NCI-H82 treated with DMSO at 0.1 percent for 48 hours (cell line): ENCODE measurements at regions not wholly inside any gene's neighbourhood (a gene's known extent, or its start where the extent isn't known, plus 50 kb on each side); places are given as distances from the start of the nearest gene placed in this dataset.
"Not testable (repeated sequence)": the region's sequence is repeated elsewhere in the genome, so short reads cannot be mapped to it uniquely, and the experiment has no call there.

Experiments used
- DNase-seq: peaks from one replicate; lab custom pipeline; 2025; ENCODE audit not compliant: unreplicated experiment; lab: John Stamatoyannopoulos, UW

DNA sequence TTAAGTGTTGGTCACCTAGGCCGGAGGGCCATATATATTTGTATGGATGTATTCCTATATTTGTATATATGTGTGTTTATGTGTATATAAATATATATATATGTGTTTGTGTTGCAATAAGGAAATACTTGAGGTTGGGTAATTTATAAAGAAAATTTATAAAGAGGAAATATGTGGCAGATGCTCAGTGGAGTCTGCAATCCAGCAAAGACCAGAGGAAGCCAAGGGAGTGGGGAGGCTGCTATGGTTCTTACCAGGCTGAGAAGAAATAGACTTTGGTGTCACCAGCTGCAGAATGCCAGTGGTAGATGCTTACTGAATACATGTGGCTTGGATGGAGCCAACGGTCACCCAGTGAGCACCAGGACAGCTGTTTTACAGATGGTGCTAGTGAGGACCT lies 97.4 kb upstream of the ELOVL5 start:
- no peak for DNase-seq

- DNase-seq: no peak
Observed at GRCh38 chr6:53441761-53442160, 93.0 kb upstream of the ELOVL5 start.

GRCh38 chr6:53441035-53441493 lies 92.3 kb upstream of the ELOVL5 start:
- DNase-seq: no peak

DNA sequence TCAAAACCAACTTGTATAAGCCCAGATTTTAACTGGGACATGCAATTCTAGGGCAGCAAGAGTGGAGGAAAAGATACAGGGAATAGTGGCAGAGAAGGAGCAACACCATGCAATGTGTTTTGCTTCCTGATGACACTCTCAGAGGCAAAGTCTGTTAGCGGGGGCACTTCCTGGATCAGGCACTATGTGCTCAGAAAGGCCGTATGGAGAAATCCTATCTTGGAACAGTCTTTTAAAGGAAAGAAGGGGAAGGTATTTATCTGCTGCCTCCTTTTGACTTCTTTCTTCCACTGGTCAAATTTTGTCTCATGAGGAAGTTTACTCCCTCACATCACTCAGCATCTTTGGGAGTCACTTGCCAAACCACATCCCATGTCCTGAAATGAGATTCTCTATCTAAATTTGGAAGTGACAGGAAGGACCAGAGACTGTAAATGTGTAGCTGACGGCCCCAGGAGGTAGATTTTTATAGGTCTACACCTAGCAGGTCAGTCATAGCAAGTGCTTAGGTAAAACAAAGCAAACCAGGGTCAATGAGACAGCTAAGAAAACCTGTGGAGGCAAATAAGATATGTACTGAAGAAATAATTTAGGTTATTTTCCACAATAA lies 91.7 kb upstream of the ELOVL5 start:
- DNase-seq: no peak

DNA sequence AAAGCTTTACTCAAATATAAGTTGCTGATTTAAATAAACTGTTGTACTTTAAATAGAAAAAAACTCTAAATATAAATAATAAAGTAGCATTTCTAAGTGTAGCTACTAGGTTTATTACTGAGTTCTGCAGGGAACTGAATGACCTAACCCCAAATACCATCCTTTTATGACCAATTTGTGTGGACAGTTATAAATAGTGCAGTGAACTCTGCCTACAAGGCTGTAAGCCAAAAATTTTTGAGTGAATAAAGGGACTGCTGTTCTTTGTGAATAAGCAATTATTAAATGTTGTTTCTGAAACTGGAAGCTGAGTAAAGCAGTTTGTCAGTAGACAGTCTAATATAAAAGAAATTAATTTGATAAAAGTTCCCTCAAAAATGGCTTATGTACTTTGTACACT lies 90.8 kb upstream of the ELOVL5 start:
- no peak for DNase-seq

DNA sequence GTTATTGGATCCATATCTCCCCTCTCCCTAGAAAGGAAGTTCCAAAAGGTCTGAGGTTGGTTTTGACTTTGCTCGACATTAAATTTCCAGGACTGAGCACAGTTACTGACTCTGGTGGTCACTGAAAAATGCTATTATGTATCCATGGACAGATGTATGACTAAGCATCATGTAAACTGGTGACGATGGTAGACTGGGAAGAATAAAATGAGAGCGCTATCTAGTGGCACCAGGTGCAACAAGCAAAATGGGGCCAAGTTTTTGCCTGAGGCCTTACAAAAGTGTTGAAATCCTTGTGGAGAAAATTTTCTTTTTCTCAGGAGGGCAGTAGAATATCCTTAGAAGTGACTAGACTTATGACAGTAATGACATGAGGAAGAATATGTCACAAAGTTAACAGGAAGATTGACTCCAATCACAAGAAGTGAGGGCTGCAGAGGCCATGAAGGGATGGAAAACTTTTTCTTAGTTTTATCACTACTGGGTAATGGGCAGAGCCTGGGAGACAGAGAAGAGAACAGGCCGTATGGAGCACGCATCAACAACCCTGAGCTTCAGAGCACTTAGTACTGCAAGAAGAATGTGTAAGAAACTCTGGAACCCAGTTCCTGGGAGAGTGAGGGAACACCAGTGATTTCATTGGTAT lies 88.9 kb upstream of the ELOVL5 start:
- DNase-seq: peak; percentile 38

GRCh38 chr6:53436526-53437303 lies 88.0 kb upstream of the ELOVL5 start:
- DNase-seq: no peak

GRCh38 chr6:53433951-53434285 lies 85.2 kb upstream of the ELOVL5 start:
- DNase-seq: no peak

- DNase-seq: peak; percentile 73
Observed at GRCh38 chr6:53433261-53433950, 84.7 kb upstream of the ELOVL5 start.

GRCh38 chr6:53432318-53433161 lies 83.8 kb upstream of the ELOVL5 start:
- peak; percentile 52 for DNase-seq

DNA sequence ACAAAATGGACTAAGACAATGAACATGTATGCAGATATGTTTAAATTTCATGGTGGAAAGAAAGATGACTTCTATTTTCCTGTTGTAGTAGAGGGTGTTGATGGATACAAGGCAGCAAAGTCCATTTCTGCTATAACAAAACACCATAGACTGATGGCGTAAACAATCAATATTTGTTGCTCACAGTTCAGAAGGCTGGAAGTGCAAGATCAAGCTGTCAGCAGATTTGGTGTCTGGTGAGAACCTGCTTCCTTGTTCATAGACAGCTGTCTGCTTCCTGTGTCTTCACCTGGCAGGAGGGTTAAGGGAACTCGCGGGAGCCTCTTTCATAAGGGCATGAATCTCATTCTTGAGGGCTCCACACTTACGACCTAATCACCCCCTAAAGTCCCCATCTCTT lies 83.0 kb upstream of the ELOVL5 start:
- no peak for DNase-seq

DNA sequence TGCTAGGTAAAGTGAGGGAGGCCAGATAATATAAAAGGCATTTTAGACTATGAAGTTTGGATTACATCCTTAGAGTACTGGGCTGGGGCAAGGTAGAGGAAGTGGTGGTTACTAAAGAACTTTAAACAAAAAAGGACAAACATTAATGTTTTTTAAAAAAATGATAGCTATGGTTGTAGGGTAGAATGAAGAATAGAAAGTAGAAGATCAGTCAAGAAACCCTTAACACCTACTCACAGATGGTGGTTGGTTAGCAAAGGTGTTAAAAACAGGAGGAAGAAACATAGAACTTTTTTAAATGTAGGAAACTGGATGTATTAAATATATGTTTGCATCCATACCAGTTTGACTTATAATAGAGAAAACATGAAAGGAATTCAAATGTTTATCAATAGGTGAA lies 80.7 kb upstream of the ELOVL5 start:
- no peak for DNase-seq

- DNase-seq: no peak
Observed at GRCh38 chr6:53428886-53429285, 80.1 kb upstream of the ELOVL5 start.

GRCh38 chr6:53426667-53427270 lies 78.0 kb upstream of the ELOVL5 start:
- no peak for DNase-seq

DNA sequence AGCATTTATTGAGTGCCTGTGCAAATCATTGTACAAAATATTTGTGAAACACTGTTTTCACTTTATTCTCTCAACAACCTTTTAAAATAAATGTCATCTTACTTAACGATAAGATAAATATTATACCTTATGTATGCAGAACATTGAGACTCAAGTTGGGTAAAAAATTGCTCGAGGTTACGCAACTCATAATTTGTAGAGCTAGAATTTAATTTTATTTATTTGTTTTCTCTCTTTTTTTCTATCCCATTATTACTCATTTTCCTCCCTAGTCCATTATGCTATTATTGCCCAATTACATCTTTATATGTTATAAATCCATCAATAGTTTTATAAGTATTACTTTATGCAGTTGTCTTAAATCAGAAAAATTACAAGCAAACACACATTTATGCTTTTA lies 77.4 kb upstream of the ELOVL5 start:
- DNase-seq: no peak

- no peak for DNase-seq
Observed at GRCh38 chr6:53424976-53425718, 76.4 kb upstream of the ELOVL5 start.

DNA sequence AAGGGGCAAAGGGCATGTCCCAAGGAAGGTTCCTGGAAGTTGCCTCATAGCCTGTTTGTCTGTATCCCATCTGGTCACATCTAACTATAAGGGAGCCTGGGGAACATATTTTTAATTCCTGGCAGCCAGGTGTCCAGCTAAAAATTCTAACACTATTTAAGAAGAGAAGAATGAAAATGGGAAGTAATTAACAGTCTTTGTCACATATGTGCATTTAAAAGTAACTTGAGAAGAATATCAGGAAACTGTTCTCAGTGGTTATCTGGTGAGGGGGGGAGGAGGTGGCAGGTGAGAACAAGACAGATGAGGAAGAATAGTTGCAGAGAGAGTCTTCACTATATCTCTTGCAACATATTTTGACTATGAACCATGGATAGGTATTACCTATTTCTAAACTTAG lies 75.5 kb upstream of the ELOVL5 start:
- no peak for DNase-seq

DNA sequence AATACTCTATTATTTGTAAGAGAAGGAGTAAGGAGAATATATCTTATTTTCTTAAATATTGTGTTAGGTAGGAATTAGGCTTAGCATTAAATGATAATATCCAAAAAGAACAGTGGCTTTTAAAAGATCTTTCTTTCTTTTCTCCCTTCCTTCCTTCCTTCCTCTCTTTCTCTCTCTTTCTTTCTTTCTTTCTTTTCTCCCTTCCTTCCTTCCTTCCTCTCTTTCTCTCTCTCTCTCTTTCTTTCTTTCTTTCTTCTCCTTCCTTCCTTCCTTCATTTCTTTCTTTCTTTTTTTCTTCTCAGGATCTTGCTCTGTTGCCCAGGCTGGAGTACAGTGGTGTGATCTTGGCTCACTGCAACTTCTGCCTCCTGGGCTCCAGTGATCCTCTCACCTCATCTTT lies 74.8 kb upstream of the ELOVL5 start:
- not testable (repeated sequence) for DNase-seq

GRCh38 chr6:53419026-53419425 lies 70.3 kb upstream of the ELOVL5 start:
- no peak for DNase-seq

- DNase-seq: no peak
Observed at GRCh38 chr6:53418288-53418687, 69.5 kb upstream of the ELOVL5 start.
